ENCODE measurements at regions not wholly inside any gene's neighbourhood (a gene's known extent, or its start where the extent isn't known, plus 50 kb on each side); places are given as distances from the start of the nearest gene placed in this dataset.

DNA sequence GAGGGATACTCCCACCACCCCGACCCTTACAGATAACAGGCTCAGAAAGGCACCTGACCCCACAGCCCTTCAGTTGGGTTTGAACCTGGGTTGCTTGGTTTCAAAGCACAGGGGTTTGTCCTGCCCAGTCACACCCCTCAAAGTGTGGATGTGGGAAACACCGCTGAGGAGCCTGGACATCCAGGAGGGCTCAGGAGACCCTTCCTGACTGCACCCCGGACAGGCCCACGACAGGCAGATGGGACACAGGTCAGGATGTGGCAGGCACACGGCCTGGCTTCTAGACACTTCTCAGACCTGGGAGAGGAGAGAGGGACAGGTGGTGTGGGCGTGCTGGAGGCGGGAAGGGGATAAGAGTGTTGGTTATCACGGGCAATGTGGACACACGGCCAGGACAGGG is 932.3 kb downstream of the BRD1 start:
- DNase-seq (ENCODE audit: low spot score) = no peak
- TF ChIP-seq, protein P1, sequence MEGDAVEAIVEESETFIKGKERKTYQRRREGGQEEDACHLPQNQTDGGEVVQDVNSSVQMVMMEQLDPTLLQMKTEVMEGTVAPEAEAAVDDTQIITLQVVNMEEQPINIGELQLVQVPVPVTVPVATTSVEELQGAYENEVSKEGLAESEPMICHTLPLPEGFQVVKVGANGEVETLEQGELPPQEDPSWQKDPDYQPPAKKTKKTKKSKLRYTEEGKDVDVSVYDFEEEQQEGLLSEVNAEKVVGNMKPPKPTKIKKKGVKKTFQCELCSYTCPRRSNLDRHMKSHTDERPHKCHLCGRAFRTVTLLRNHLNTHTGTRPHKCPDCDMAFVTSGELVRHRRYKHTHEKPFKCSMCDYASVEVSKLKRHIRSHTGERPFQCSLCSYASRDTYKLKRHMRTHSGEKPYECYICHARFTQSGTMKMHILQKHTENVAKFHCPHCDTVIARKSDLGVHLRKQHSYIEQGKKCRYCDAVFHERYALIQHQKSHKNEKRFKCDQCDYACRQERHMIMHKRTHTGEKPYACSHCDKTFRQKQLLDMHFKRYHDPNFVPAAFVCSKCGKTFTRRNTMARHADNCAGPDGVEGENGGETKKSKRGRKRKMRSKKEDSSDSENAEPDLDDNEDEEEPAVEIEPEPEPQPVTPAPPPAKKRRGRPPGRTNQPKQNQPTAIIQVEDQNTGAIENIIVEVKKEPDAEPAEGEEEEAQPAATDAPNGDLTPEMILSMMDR (IDR thresholded peaks at IDR 0.05; ENCODE audit: extremely low read depth, missing control alignments) = no peak

DNA sequence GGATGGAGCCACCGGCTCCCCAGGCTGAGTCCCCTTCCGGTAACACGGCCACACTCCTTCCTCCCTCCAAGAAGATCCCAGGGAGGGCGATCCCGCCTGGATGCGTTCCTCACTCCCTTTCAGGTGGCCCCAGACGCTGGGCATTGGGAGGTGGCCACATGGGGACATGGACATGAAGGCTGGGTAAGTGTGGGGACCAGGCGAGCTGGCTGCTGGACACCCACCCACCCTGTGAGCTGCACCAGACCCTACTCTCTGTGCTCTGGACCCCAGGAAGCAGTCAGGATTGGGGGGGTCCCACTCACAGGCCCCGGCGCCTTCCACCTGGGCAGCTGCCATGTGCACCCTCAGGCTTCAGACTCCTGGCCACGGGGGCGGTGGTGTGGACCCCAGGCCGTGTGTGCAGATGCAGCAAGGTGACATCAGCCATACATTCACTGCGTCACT is 932.8 kb downstream of the BRD1 start:
- TF ChIP-seq, protein P1 (IDR thresholded peaks at IDR 0.05; ENCODE audit: extremely low read depth, missing control alignments) = no peak
- DNase-seq (ENCODE audit: low spot score) = no peak

DNA sequence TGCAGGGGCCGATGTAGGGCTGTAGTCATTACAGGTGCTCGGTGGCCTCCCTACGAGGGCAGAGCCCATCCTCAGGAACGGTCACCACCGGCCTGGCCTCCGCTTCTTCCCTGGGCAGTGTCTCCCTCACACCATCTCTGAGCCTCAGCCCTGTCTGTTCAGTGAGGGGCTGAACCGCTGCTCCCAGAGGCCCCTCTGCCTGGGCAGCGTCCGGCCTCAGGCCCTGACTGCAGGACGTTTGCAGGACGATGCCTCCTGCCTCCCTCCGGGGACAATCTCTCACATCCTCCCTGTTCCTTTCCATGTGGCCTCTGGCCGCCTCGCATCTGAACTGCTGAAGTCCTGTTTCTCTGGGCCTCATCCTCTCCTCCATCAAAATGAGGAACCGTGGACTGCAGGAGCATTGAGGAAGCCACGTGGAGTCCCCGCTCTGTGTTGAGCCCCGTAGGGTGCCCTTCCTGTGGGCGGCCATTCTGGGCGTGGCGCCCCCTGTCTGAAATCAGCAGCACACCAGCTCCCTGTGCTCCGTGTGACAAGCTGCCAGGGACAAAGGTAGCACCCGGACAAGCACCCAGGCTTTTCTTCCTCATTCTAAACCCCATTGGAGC is 933.5 kb downstream of the BRD1 start:
- DNase-seq (ENCODE audit: low spot score) = no peak
- TF ChIP-seq, protein P1 (IDR thresholded peaks at IDR 0.05; ENCODE audit: extremely low read depth, missing control alignments) = no peak

DNA sequence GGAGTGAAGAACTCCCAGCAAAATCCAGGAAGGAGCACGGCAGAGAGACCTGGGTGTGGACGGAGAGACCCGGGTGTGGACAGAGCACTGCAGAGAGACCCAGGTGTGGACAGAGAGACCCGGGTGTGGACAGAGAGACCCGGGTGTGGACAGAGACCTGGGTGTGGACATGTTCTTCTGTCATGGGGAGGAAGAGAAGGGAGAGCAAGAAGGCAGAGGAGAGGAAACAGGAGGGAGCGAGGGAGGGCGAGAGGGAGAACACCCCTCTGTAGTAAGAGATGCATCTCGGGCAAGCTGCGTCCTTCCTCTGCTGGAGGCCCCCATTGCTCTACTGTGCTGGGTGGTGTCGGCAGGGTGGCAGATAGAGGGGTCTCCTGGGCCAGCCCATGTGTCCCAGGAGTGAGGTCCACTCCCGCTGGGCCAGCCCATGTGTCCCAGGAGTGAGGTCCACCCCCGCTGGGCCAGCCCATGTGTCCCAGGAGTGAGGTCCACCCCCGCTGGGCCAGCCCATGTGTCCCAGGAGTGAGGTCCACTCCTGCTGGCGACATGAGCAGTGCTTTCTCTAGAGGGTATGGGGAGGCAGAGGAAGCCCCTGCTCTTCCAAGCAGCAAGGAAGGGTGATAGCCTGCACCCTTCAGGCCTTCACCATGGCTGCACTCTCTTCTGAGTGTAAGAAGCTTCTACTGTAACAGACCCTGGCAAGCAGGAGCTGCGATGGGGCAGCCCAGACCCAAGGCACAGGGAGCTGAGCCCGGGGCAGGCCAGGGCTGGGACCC is 934.2 kb downstream of the BRD1 start:
- TF ChIP-seq, protein P1 (IDR thresholded peaks at IDR 0.05; ENCODE audit: extremely low read depth, missing control alignments) = no peak
- no peak for DNase-seq (ENCODE audit: low spot score)

DNA sequence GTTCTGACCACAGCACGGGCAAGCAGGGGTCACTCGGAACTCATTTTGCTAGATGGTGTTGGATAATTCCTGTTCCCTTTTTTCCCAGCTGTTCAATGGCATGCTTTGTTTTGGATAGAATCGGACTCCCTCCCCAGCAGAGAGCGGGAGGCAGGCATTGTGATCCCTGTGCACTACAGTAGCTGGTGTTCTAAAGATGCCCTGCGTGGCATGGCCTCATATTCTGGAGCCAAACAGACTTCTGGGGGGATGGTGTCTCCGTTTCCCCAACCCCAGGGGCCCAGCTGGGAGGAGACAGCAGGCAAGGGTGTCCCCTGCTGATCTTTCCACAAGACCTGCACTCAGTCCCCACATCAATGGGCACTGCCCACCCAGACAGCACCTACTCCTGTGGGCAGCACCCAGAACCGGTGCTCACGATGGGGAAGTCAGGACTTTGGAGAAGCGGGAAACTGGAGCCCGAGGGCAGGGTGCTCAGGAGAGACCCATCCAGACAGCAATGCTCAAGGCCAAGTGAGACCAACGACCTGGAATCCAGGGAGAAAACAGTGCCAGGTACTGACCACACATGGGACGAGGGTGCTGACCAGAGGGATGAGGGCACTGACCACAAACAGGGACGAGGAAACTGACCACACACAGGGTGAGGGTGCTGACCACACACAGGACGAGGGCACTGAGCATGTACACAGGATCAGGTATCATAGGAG is 934.9 kb downstream of the BRD1 start:
- TF ChIP-seq, protein P1 (IDR thresholded peaks at IDR 0.05; ENCODE audit: extremely low read depth, missing control alignments) = no peak
- no peak for DNase-seq (ENCODE audit: low spot score)

DNA sequence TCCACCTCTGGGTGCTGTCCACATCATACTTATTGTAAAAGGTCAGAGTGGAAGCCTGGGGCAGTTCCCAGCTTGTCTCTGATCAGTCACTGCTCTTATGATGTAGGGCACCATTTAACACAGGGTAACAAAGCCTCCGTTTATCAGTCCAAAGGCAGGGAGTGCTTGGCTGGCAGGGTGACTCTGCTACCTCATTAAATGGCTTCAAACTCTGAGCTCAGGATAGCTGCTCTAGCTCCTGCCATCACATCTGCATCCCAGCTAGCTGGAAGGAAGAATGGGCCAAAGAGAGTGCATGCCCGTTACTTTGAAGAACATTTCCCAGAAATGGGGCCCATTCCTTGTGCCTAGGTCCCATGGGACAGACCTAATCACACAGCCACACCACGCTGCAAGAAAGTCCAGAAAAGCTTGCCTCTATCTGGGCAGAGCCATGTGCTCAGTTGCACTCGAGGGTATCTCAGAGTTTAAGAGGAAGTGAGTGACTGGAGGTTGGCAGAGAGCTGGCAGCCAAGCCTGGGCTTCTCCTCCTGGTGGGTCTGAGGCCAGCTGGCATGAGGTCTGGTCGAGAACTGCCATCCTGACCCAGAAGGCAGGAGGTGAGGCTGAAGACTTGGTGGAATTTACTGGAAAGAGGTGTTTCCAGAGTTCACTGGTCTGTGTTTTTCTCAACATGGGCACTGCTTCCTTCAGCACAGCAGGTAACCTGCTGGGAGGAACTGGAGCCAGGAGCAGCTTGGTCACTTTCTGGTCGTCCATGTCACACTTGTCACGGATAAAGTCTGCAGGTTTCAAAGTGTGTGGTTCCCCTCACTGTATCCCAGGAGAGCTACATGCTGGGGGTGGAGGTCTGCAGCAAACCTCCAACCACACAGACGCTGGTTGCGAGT is 935.7 kb downstream of the BRD1 start:
- DNase-seq (ENCODE audit: low spot score) = no peak
- TF ChIP-seq, protein P1 (IDR thresholded peaks at IDR 0.05; ENCODE audit: extremely low read depth, missing control alignments) = no peak

All from GM20000 (cell line).